SJCRH30 (cell line): ENCODE measurements at regions not wholly inside any gene's neighbourhood (a gene's known extent, or its start where the extent isn't known, plus 50 kb on each side); places are given as distances from the start of the nearest gene placed in this dataset.

ENCODE experiments used
- DNase-seq, 2 experiments: peaks; one replicate each; pipeline ENCODE4 v3.0.0-alpha.2; 2015 to 2020
- H3K27ac ChIP-seq: fragments of 250-450 bp; sonication (Bioruptor Pico); 2 replicates; pipeline ENCODE4 v1.5.1; 2020; ENCODE audit warnings: mild to moderate bottlenecking, moderate library complexity
- H3K27me3 ChIP-seq: fragments of 250-450 bp; sonication (Bioruptor Pico); 2 replicates; pipeline ENCODE4 v1.5.1; 2020; ENCODE audit warnings: mild to moderate bottlenecking, moderate library complexity
- H3K36me3 ChIP-seq: fragments of 250-450 bp; sonication (Bioruptor Pico); 2 replicates; pipeline ENCODE4 v1.5.1; 2020; ENCODE audit warnings: mild to moderate bottlenecking, moderate library complexity
- H3K4me1 ChIP-seq: fragments of 250-450 bp; sonication (Bioruptor Pico); 2 replicates; pipeline ENCODE4 v1.5.1; 2020; ENCODE audit warnings: mild to moderate bottlenecking, moderate library complexity
- H3K4me3 ChIP-seq: fragments of 250-450 bp; sonication (Bioruptor Pico); 2 replicates; pipeline ENCODE4 v1.5.1; 2020; ENCODE audit warnings: mild to moderate bottlenecking, moderate library complexity
- H3K9me3 ChIP-seq: fragments of 250-450 bp; sonication (Bioruptor Pico); replicated peaks from 2 replicates; pipeline ENCODE4 v1.5.1; 2020; ENCODE audit warnings: mild to moderate bottlenecking, moderate library complexity

- no peak overlapping the region for H3K4me3 ChIP-seq
- DNase-seq: no peak
Measured at GRCh38 chr12:13573698-13574321, 377.3 kb downstream of the EMP1 start.

GRCh38 chr12:13571035-13571434 is 374.5 kb downstream of the EMP1 start:
- no peak overlapping the region for H3K27ac ChIP-seq
- peak; percentile 6 to 27 for DNase-seq
- no peaks in the 10 kb centered on the region; the same call in 1 of the 2 replicates for H3K4me1 ChIP-seq
- no peaks in the 10 kb centered on the region for H3K27me3 ChIP-seq
- no peak overlapping the region for H3K4me3 ChIP-seq
- no peaks in the 10 kb centered on the region for H3K36me3 ChIP-seq
- no peaks in the 10 kb centered on the region for H3K9me3 ChIP-seq

More at GRCh38 chr12:13573698-13574321, 377.3 kb downstream of the EMP1 start:
- H3K4me1 ChIP-seq: no peaks in the 10 kb centered on the region; the same call in 1 of the 2 replicates
- H3K36me3 ChIP-seq: no peaks in the 10 kb centered on the region
- no peak overlapping the region for H3K27ac ChIP-seq
- H3K27me3 ChIP-seq: no peaks in the 10 kb centered on the region
- no peaks in the 10 kb centered on the region for H3K9me3 ChIP-seq

GRCh38 chr12:13570005-13570694 is 373.6 kb downstream of the EMP1 start:
- Histone ChIP-seq H3K4me3 (no peak overlapping the region), H3K27me3 (no peaks in the 10 kb centered on the region), H3K4me1 (no peaks in the 10 kb centered on the region; the same call in 1 of the 2 replicates), H3K27ac (no peak overlapping the region), H3K9me3 (no peaks in the 10 kb centered on the region), H3K36me3 (no peaks in the 10 kb centered on the region)
- peak in 1 of 2 experiments; percentile 20 for DNase-seq

- no peaks in the 10 kb centered on the region for H3K36me3 ChIP-seq
- no peaks in the 10 kb centered on the region for H3K9me3 ChIP-seq
- no peaks in the 10 kb centered on the region for H3K27me3 ChIP-seq
- DNase-seq: no peak
- H3K4me3 ChIP-seq: no peak overlapping the region
- H3K4me1 ChIP-seq: no peaks in the 10 kb centered on the region; the same call in 1 of the 2 replicates
- H3K27ac ChIP-seq: no peak overlapping the region
Measured at GRCh38 chr12:13566292-13566691, 369.8 kb downstream of the EMP1 start.

GRCh38 chr12:13564266-13564810 is 367.8 kb downstream of the EMP1 start:
- Histone ChIP-seq H3K36me3 (no peaks in the 10 kb centered on the region), H3K27ac (no peak overlapping the region), H3K4me1 (no peaks in the 10 kb centered on the region), H3K4me3 (no peak overlapping the region), H3K9me3 (no peaks in the 10 kb centered on the region), H3K27me3 (no peaks in the 10 kb centered on the region)
- DNase-seq: no peak

GRCh38 chr12:13563743-13564125 is 367.2 kb downstream of the EMP1 start:
- Histone ChIP-seq H3K9me3 (no peaks in the 10 kb centered on the region), H3K36me3 (no peaks in the 10 kb centered on the region), H3K4me1 (no peaks in the 10 kb centered on the region), H3K27ac (no peak overlapping the region), H3K4me3 (no peak overlapping the region), H3K27me3 (no peaks in the 10 kb centered on the region)
- no peak for DNase-seq

GRCh38 chr12:13562915-13563742 is 366.6 kb downstream of the EMP1 start:
- no peak for DNase-seq

GRCh38 chr12:13561923-13562322 is 365.4 kb downstream of the EMP1 start:
- no peaks in the 10 kb centered on the region for H3K9me3 ChIP-seq
- H3K27me3 ChIP-seq: no peaks in the 10 kb centered on the region
- H3K4me3 ChIP-seq: no peak overlapping the region
- DNase-seq: no peak
- no peak overlapping the region for H3K27ac ChIP-seq
- H3K4me1 ChIP-seq: no peaks in the 10 kb centered on the region
- H3K36me3 ChIP-seq: no peaks in the 10 kb centered on the region

More at GRCh38 chr12:13562915-13563742, 366.6 kb downstream of the EMP1 start:
- Histone ChIP-seq H3K9me3 (no peaks in the 10 kb centered on the region), H3K36me3 (no peaks in the 10 kb centered on the region), H3K4me1 (no peaks in the 10 kb centered on the region), H3K4me3 (no peak overlapping the region), H3K27ac (no peak overlapping the region), H3K27me3 (no peaks in the 10 kb centered on the region)

- Histone ChIP-seq H3K27me3 (no peaks in the 10 kb centered on the region), H3K9me3 (no peaks in the 10 kb centered on the region), H3K36me3 (no peaks in the 10 kb centered on the region), H3K27ac (no peak overlapping the region), H3K4me1 (no peaks in the 10 kb centered on the region), H3K4me3 (no peak overlapping the region)
- DNase-seq: no peak
Measured at GRCh38 chr12:13559318-13559978, 362.9 kb downstream of the EMP1 start.

GRCh38 chr12:13552830-13553229 is 356.3 kb downstream of the EMP1 start:
- Histone ChIP-seq H3K27me3 (no peaks in the 10 kb centered on the region), H3K27ac (no peak overlapping the region), H3K4me3 (no peak overlapping the region), H3K36me3 (no peaks in the 10 kb centered on the region), H3K9me3 (no peaks in the 10 kb centered on the region), H3K4me1 (no peaks in the 10 kb centered on the region)
- no peak for DNase-seq

GRCh38 chr12:13547283-13547682 is 350.8 kb downstream of the EMP1 start:
- Histone ChIP-seq H3K4me3 (no peak overlapping the region), H3K4me1 (no peaks in the 10 kb centered on the region), H3K36me3 (no peaks in the 10 kb centered on the region), H3K9me3 (no peaks in the 10 kb centered on the region), H3K27ac (no peak overlapping the region), H3K27me3 (no peaks in the 10 kb centered on the region)
- no peak for DNase-seq

GRCh38 chr12:13546231-13546630 is 349.7 kb downstream of the EMP1 start:
- DNase-seq: no peak
- no peak overlapping the region for H3K27ac ChIP-seq
- H3K9me3 ChIP-seq: no peaks in the 10 kb centered on the region
- no peaks in the 10 kb centered on the region for H3K36me3 ChIP-seq
- no peaks in the 10 kb centered on the region for H3K4me1 ChIP-seq
- no peaks in the 10 kb centered on the region for H3K27me3 ChIP-seq
- H3K4me3 ChIP-seq: no peak overlapping the region

- H3K4me1 ChIP-seq: peaks cover 3% of the 10 kb centered on the region; the same call in 1 of the 2 replicates
Measured at GRCh38 chr12:13539051-13539450, 342.5 kb downstream of the EMP1 start.

GRCh38 chr12:13538136-13538535 is 341.6 kb downstream of the EMP1 start:
- Histone ChIP-seq H3K27ac (no peak overlapping the region), H3K27me3 (no peaks in the 10 kb centered on the region), H3K4me3 (no peak overlapping the region), H3K4me1 (peaks cover 3% of the 10 kb centered on the region; the same call in 1 of the 2 replicates), H3K9me3 (no peaks in the 10 kb centered on the region), H3K36me3 (no peaks in the 10 kb centered on the region)
- no peak for DNase-seq

More at GRCh38 chr12:13539051-13539450, 342.5 kb downstream of the EMP1 start:
- no peaks in the 10 kb centered on the region for H3K9me3 ChIP-seq
- H3K4me3 ChIP-seq: no peak overlapping the region
- no peaks in the 10 kb centered on the region for H3K27me3 ChIP-seq
- no peak overlapping the region for H3K27ac ChIP-seq
- no peaks in the 10 kb centered on the region for H3K36me3 ChIP-seq
- peak; percentile 32 to 54 for DNase-seq
